Head of caudate nucleus (tissue), 42 donors: ENCODE measurements at regions not wholly inside any gene's neighbourhood (a gene's known extent, or its start where the extent isn't known, plus 50 kb on each side); places are given as distances from the start of the nearest gene placed in this dataset.
A peak's percentile ranks its signal among the peaks of the same experiment; 100 is the strongest.

ENCODE experiments used
- DNase-seq, 42 donors: peaks; one replicate each; pipeline versions ENCODE4 v3.0.0 to v3.0.0-alpha.2; 2020 to 2021; ENCODE audit warnings: mixed read lengths in 7 of 42
- intact Hi-C: fragments of 100-400 bp; cut with DNase I; formaldehyde crosslinking; loops from one replicate; pipeline ENCODE4 v1.15.0; 2022

DNA sequence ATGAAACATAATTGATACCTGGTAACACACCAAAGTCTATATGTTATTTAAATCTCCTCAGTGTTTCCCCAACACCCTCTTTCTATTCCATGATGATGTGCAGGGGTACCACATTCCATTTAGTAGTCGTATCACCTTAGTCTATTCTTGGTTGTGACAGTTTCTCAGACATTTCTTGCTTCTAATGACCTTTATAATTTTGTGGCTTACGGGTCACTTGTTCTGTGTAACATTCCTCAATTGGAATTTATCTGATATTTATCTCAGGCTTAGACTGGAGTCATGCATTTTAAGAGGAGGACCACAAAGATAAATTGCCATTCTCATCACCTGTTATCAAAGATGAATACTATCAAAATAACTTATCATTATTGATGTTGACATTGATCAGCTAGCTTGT, 679.6 kb downstream of the USP25 start:
- intact Hi-C loops: no loop called here

DNA sequence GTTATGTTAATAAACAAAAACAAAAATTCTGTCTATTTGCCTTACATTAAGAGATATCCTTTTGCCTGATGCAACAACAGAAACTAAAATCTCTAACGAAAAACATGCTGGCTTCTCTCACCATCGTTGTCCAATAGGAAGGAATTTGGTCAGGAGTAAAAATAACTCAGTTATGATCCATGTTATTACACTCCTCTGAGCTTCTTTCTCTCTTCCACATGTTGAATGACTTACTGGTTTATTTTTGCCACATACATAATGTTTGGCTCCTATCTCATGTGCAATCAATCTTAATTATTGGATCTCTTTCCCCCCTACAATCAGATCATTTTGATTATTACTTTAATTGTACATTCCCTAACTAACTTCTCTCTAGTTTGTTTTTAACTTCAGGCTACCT, 688.4 kb downstream of the USP25 start:
- no peak for DNase-seq
- intact Hi-C loops: loop anchor here (5.0 kb wide), 1 partner anchor 346 kb away; no protein-coding TSS in a partner anchor

More for the DNA sequence above, 679.6 kb downstream of the USP25 start:
- DNase-seq: no peak

DNA sequence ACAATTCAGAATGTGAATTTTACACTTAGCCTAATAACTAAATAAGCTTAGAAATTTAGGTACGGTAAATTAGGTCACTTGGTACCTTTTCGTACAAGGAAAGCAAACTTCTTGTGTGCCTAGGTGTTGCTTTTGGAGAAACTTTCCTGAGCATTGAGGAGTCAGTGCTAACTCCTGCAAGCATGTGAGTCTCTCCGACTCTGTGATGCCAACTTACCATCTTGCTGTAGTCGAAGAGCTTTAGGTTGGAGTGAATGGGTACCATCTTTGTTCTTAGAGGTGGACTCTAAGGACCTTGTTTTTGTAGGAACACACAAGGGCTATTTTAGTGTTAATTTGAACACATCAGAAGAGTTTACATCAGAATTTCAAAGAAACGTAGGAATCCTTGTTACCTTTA, 688.9 kb downstream of the USP25 start:
- no peak for DNase-seq
- intact Hi-C loops: loop anchor here (5.0 kb wide), 1 partner anchor 346 kb away; no protein-coding TSS in a partner anchor

DNA sequence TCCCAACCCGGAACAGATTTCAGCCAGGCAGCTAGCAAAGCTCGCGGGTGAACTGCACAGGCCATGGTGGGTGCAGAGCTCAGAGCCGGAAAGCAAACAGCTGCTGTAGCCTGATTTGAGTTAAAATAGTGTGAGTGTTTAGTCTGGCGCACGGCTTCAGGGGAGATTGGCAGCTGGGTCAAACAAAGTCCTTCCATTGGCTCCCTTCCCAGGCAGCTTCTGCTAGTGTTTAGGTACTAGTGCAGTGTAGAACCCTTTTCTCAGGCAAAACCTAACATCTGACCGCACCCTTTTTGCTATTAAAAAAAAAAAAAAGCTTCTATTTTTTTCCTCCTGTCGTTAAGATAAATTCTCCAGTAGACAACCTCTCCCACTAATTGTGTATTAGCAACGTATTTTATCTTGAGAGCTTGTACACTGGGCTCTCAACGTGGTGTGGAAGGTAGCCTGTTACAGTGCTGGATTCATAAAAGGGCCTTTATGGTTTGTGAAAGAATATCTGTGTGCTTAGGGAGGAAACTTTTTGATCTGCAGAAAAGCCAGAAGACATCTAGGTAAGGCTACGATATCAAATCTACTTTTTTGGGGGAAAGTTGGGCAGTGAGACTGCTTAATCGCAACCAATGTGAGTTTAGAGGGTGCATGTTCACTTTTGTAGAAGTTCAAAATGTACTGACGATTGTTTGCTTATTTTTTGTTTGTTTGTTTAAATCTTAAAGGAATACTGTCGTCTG, 689.6 kb downstream of the USP25 start:
- intact Hi-C loops: loop anchor here (5.0 kb wide), 1 partner anchor 347 kb away; no protein-coding TSS in a partner anchor
- peak; percentile 14 to 84 (median 48) for DNase-seq

DNA sequence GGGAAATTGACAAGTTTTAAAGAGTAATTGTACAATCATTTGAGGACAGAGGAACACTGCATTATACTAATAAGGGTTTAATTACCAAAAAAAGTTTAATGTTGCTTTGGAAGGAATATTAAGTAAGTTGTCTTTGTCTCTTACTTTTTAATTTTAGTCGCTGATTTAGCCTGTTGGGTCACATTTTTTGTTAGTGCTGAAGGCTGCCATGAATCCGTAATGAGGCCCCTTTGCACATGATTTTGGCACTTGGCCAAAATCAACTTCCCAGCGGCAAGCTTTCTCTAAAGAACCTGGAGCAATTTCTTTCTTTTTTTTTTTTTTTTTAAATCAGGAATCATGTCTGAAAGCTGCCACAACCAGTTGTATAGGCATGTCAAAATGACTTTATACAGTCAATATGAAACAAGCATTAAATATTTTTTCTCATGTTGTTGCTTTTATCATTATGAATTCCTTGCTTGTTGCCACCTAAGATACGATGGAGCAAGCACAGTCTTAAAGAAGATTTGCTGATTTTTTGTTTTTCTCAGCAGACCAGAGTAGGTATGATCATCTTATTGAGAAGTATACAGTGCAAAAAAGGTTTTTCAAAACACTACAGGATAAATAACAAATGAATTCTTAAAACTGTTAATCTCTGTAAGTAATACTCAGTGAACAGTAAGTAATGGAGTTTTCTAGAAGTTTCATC, 690.4 kb downstream of the USP25 start:
- intact Hi-C loops: loop anchor here (5.0 kb wide), 1 partner anchor 112 kb away; no protein-coding TSS in a partner anchor

DNA sequence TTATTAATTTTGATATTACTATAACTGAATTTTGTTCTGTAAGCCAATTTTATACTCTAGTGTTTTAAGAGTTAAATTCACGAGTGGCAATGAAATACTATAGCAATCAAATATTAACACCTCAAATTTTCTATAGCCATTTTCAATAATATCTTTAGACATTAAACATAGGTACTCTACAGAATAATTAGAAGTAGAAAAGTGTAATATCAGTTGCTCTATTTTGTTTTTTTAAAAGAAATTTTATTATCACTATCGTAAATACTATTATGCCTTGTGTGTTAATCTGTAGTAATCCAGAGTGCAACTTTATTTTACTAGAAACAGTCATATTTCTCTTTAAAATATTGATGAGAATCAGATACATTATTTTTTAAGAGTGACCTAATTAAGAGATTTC, 691.2 kb downstream of the USP25 start:
- no peak for DNase-seq
- intact Hi-C loops: loop anchor here (5.0 kb wide), 1 partner anchor 111 kb away; no protein-coding TSS in a partner anchor

More for the DNA sequence above, 690.4 kb downstream of the USP25 start:
- peak in 35 of 42 donors; percentile 10 to 80 (median 44) for DNase-seq

DNA sequence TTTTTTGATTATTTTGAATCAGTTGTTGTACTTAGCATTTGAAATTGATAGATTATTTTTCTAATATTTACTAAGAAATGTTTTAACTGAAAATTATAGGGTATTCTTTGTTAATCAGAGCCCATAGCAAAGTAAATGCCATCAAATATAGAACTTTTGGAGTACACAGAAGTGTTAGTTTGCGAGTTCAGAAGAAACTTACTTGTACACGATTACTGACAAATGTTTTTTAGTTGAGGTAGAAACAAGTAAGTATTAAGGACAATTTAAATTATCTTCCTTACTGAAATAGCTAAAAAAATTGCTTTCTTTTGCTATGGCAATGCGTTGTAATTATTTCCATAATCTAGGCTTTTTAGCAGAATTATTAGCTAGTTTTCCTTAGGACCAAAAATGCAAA, 692.2 kb downstream of the USP25 start:
- intact Hi-C loops: loop anchor here (5.0 kb wide), 1 partner anchor 110 kb away; no protein-coding TSS in a partner anchor
- no peak for DNase-seq

DNA sequence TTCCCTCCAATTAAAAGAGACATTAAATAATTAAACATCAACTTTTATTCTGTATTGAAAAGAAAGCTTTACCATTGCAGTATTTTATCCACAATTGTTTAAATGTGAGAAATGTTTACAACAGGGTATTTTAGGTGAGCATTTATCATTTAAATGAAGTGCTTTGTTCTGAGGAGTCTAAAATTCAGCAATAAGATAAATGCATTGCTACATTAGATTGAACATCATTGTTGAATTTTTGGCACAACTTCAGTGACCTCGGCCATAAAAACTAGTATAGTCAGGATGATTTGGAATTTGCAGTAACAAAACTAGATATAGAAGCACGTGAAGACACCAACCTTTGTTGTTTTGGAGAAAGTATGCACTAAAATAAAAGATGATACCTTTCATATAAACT, 692.9 kb downstream of the USP25 start:
- intact Hi-C loops: loop anchor here (5.0 kb wide), 1 partner anchor 110 kb away; no protein-coding TSS in a partner anchor
- DNase-seq: no peak

DNA sequence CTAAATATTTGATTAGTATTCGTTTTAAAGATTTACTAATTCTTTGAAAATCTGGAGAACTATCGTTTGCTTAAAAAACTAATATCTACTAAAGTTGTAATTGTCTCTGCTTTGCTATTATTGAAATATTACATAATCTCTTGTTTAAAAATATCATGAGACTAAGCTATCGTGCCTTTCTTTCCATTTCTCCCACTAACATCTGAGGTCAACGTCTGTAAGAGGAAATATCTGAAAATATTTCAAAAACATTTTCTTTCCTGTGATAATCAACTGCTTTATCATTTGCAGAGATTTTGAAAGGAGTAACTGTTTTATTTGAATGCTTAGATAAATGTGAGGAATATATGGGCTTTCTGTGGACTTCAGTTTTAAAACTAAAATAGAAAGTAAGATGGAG, 694.1 kb downstream of the USP25 start:
- no peak for DNase-seq
- intact Hi-C loops: loop anchor here (5.0 kb wide), 1 partner anchor 108 kb away; no protein-coding TSS in a partner anchor

DNA sequence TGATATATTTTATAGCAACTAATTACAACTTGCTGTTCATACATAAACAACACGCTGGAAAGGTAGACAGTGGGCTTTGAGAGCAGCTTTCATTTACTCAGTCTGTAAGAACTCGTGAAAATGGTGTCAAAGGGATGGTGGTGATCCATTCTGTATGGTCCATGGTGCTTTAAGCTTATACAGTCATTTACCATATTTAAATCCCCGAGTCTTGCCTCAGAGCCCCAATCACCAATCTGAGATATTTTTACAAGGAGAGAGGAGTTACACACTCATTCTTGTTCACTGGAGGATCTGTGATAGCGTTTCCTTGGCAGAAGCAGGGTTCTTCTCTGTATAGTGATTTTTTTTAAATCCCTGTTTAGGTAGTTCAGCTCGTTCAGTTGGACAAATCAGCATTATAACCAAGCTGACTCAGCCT, 694.6 kb downstream of the USP25 start:
- peak in 1 of 42 donors; percentile 16 for DNase-seq
- intact Hi-C loops: loop anchor here (5.0 kb wide), 1 partner anchor 108 kb away; no protein-coding TSS in a partner anchor

DNA sequence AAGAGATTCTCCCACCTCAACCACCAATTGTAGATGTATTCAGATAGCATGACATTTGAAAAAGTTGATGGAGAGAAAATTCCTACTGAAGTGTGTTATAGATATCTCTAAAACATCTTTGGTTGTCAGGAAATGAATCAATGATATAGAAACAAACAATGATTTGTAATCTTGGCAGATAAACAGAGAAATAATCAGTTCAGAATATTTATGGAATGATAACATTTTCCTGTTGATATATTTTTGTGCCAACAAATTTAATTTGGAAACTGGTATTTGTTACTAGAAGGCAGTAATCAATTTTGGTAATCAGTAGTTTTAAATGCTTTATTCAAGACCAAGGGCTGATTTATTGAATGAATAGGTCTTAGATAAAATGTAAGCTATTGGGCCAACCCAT, 695.6 kb downstream of the USP25 start:
- no peak for DNase-seq
- intact Hi-C loops: no loop called here

DNA sequence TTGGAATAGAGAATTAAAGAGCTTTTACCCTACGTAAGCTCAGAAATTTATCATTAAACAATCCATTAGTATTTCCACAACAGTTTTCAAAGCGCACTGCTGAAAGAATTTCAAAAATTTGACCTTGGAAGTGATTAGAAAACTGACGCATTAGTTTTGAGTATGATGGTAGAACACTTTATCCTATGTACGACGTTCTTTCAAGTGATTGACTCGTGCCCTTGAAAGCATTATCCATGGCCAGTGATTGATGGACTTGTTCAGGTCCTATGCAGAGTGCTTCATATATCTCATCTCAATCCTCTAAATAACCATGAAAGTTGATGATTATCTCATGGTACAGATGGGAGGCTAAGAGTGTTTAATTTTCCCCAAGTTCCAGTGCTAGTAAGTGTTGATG, 697.2 kb downstream of the USP25 start:
- no peak for DNase-seq
- intact Hi-C loops: no loop called here

DNA sequence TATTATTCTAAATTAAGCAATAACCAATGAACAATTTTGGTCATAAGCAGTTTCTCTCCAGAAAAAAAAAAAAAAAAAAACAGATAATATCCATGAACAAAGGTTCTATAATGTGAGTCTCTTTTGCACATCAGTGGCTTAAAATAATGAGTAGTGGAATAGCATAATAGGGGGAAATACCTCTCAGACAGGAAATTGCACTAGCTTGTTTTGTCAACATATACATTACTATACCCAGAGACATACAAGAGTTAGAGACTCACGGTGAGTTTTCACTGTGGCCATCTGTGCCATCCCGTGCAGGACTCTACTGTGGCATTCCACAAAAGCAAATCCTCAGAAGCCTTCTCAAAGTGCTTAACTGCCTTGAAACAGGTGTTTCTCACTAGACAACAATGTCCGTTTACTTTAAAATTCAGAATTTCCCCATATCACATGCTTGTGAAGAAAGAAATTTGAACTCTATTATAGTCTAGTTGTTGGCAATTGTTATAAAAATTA, 697.9 kb downstream of the USP25 start:
- intact Hi-C loops: no loop called here
- no peak for DNase-seq

DNA sequence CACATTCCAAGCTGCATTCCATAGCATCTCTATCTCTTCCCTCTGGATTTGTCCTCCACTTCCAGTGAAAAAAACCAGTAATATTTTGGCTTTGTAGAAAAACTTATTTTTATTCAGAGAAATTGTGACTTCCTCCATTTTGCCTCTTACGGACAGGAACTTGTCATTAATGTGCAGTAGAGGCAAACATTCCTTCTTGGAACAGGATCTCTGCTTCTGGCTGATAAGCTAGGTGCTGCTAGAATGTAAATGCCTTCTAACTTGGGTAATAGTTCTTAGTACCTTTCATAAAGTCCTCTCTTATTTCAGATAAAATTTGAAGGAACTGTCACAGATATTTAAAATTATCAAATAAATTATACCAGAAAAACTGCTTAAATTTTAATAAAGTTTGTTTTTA, 707.8 kb downstream of the USP25 start:
- intact Hi-C loops: no loop called here
- DNase-seq: no peak

DNA sequence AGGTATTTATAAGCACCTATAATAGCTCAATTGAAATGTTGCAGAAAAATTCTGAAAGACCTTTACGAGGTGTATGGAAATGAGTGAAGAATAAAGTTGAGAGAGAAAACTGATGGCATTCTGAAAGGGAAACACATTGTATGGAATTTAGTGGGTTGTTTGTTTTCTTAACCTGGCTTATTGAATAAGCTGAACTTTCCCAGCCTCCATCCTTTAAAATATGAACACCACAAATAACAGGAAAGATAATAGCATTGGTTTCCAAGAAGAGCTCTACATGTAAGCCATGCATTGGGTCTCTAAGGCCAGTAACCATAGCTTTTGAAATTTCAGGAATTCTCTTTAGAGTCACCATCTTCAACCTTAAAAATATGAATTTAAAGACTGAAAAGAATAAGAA, 709.0 kb downstream of the USP25 start:
- no peak for DNase-seq
- intact Hi-C loops: no loop called here

DNA sequence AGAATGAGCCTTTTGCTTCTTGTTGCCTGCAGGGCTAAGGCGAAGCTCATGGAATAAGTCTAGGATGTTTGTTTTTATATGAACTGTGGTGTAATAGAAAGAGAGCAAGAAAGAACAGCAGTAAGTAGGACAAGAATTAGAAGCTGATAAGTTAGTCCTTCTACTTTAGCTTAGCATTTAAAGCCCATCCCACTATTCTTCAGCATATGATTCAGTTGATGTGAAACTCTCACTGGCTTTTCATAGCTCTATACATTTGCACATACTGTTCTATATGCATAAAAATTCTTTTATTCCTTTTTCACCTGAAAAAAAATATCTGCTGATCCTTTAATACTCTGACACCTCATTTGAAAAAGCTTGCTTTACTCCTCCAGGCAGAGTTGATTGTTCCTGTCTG, 712.0 kb downstream of the USP25 start:
- no peak for DNase-seq
- intact Hi-C loops: no loop called here

DNA sequence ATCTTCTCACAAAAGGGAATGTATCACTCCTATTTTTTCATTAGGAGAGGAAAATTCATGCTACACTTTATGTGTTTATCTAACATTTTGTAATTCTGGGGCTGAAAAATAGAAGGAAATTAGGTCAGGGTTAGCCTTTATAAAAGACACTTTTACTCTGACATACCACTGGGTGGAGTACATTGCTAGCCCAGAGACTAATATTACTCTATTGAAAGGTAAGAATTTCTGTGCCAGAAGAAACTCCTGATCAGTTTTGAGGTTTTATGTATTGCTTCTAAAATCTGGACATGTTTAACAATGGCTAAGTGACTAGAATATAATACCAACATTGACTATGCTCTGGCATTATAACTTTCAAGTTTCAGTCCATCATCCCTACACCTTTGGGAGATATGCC, 724.6 kb downstream of the USP25 start:
- no peak for DNase-seq
- intact Hi-C loops: no loop called here

DNA sequence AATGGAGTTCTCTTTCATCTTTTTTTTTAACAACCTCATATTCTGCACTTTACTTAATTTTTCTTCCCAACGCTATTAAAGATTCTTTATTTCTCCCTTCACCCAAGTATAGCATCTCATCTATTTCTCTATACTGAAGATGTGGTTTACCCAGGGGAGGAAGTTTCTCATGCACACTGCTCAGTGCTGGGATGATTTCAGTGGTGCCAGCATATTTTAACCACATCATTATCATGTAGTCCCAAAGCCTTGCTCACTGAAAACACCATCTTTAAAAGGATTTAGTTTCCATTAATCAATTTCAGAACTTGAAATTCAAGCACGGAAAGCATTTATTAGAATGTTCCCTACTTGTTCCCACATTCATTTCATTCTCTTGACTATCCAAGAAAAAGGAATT, 725.7 kb downstream of the USP25 start:
- no peak for DNase-seq
- intact Hi-C loops: no loop called here

DNA sequence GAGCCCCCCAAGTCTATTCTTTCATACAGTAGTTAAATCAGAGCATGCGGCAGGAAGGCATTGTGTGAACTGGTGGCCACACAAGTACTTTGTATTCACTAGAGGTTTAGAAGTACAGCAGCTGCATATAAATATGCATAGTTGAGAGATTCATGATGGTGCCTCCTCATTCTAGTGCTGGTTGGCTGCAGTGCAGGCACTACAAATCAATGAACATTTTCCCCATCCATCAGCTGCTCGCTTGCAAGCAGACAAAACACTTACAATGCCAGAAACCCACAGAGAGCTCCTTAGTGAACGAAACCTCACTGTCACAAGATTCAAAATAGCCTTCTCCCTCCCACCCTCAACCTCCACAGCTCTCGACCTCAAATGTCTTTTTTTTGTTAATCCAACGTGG, 726.2 kb downstream of the USP25 start:
- intact Hi-C loops: no loop called here
- DNase-seq: peak; percentile 3 to 83 (median 54)

DNA sequence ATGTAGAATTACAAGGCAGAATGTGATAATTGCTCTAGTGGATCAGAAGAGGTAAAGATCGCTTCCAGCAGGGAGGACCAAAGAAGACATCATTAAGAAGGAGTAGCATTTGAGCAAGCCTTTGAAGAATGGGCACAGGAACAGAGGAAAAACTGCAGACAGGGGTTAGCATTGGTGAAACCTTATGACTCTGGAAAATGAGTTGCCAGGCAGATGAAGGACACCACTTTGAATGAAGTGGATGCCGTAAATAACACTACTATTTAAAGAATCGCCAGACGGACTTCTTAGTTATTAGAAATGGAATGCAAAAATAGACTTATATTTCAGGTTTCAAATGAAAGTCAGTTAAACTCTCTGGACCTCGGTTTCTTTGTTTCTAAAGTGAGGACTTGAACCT, 727.7 kb downstream of the USP25 start:
- intact Hi-C loops: no loop called here
- DNase-seq: no peak
